ENCODE measurements at regions not wholly inside any gene's neighbourhood (a gene's known extent, or its start where the extent isn't known, plus 50 kb on each side); places are given as distances from the start of the nearest gene placed in this dataset.
"Not testable (repeated sequence)": the region's sequence is repeated elsewhere in the genome, so short reads cannot be mapped to it uniquely, and the experiment has no call there.

- DNase-seq = no peak
Observed at GRCh38 chr3:139243710-139244109, 100.1 kb upstream of the MRPS22 start.

GRCh38 chr3:139248593-139249255 is 95.1 kb upstream of the MRPS22 start:
- no peak for DNase-seq

GRCh38 chr3:139251529-139251928 is 92.3 kb upstream of the MRPS22 start:
- no peak for DNase-seq

- DNase-seq = no peak
Observed at GRCh38 chr3:139252719-139253118, 91.1 kb upstream of the MRPS22 start.

- DNase-seq = no peak
Observed at GRCh38 chr3:139258276-139258675, 85.5 kb upstream of the MRPS22 start.

- no peak for DNase-seq
Observed at GRCh38 chr3:139259398-139259797, 84.4 kb upstream of the MRPS22 start.

GRCh38 chr3:139260041-139260486 is 83.8 kb upstream of the MRPS22 start:
- no peak for DNase-seq

- no peak for DNase-seq
Observed at GRCh38 chr3:139260793-139261736, 82.8 kb upstream of the MRPS22 start.

- DNase-seq = no peak
Observed at GRCh38 chr3:139261754-139262586, 81.8 kb upstream of the MRPS22 start.

- DNase-seq = no peak
Observed at GRCh38 chr3:139263798-139264197, 80.0 kb upstream of the MRPS22 start.

- no peak for DNase-seq
Observed at GRCh38 chr3:139264375-139264774, 79.4 kb upstream of the MRPS22 start.

- no peak for DNase-seq
Observed at GRCh38 chr3:139265131-139266016, 78.4 kb upstream of the MRPS22 start.

- DNase-seq = no peak
Observed at GRCh38 chr3:139267300-139268246, 76.2 kb upstream of the MRPS22 start.

- no peak for DNase-seq
Observed at GRCh38 chr3:139269984-139270383, 73.8 kb upstream of the MRPS22 start.

- DNase-seq = not testable (repeated sequence)
Observed at GRCh38 chr3:139270652-139271051, 73.2 kb upstream of the MRPS22 start.

- DNase-seq = no peak
Observed at GRCh38 chr3:139280027-139280671, 63.7 kb upstream of the MRPS22 start.

- DNase-seq = no peak
Observed at GRCh38 chr3:139281096-139281495, 62.7 kb upstream of the MRPS22 start.

- no peak for DNase-seq
Observed at GRCh38 chr3:139281522-139282196, 62.2 kb upstream of the MRPS22 start.

- DNase-seq = no peak
Observed at GRCh38 chr3:139283301-139283700, 60.5 kb upstream of the MRPS22 start.

- DNase-seq = no peak
Observed at GRCh38 chr3:139284221-139284620, 59.6 kb upstream of the MRPS22 start.

Data from RPMI8226 (cell line).